WTC11 (cell line): ENCODE measurements at regions not wholly inside any gene's neighbourhood (a gene's known extent, or its start where the extent isn't known, plus 50 kb on each side); places are given as distances from the start of the nearest gene placed in this dataset.

Experiments
- ATAC-seq: fragments of 200-7000 bp; cut with Tn5 transposase; 2 replicates; pipeline ENCODE4 v1.10.0; 2021; ENCODE audit warnings: mild to moderate bottlenecking, moderate library complexity
- CTCF ChIA-PET: fragments of 300-600 bp; sonication (Branson Sonifier 250); formaldehyde crosslinking; loops from one replicate; lab custom pipeline; 2021; ENCODE audit warnings: antibody characterized with exemption; lab: Charles Lee
- POLR2A ChIA-PET: fragments of 350-600 bp; sonication (Branson Sonifier 250); formaldehyde crosslinking; loops from one replicate; lab custom pipeline; 2021; ENCODE audit warnings: antibody characterized with exemption; lab: Charles Lee
- DNase-seq: peaks from one replicate; pipeline ENCODE4 v3.0.0; 2021; ENCODE audit warnings: low spot score
- H3K27ac Mint-ChIP-seq: 2 replicates; pipeline ENCODE4 v1.8.0; 2021; ENCODE audit warnings: mixed read lengths
- H3K27me3 Mint-ChIP-seq: 2 replicates; pipeline ENCODE4 v1.8.0; 2021; ENCODE audit warnings: low read depth, mild to moderate bottlenecking, moderate library complexity, mixed read lengths
- H3K36me3 Mint-ChIP-seq: 2 replicates; pipeline ENCODE4 v1.8.0; 2021; ENCODE audit warnings: mixed read lengths
- H3K4me1 Mint-ChIP-seq: 2 replicates; pipeline ENCODE4 v1.8.0; 2022; ENCODE audit warnings: mixed read lengths
- H3K4me3 Mint-ChIP-seq: 2 replicates; pipeline ENCODE4 v1.8.0; 2021; ENCODE audit warnings: mild to moderate bottlenecking, moderate library complexity, mixed read lengths
- H3K9me3 Mint-ChIP-seq: 2 replicates; pipeline ENCODE4 v1.8.0; 2021; ENCODE audit warnings: mixed read lengths
- ATF1 ChIP-seq: sonication (generic); formaldehyde crosslinking; IDR thresholded peaks from 2 replicates; pipeline ENCODE4 v1.8.1; 2023; ENCODE audit warnings: mild to moderate bottlenecking, moderate library complexity, missing genetic modification reagents
- GTF2I ChIP-seq: fragments of 250-450 bp; sonication (Bioruptor Pico); conservative IDR thresholded peaks from 2 replicates; pipeline ENCODE4 v1.4.0; 2021; ENCODE audit warnings: mild to moderate bottlenecking
- KAT7 ChIP-seq: sonication (generic); formaldehyde crosslinking; IDR thresholded peaks from 2 replicates; pipeline ENCODE4 v1.8.1; 2023; ENCODE audit warnings: missing genetic modification reagents, mild to moderate bottlenecking, borderline replicate concordance
- NFATC4 ChIP-seq: fragments of 250-450 bp; sonication (Bioruptor Pico); IDR thresholded peaks from 2 replicates; pipeline ENCODE4 v1.9.0; 2021; ENCODE audit warnings: mild to moderate bottlenecking
- NR2C2 ChIP-seq: sonication (generic); formaldehyde crosslinking; IDR thresholded peaks from 2 replicates; pipeline ENCODE4 v1.8.0; 2022; ENCODE audit warnings: mild to moderate bottlenecking, missing genetic modification reagents
- SMAD3 ChIP-seq: sonication (generic); formaldehyde crosslinking; IDR thresholded peaks from 2 replicates; pipeline ENCODE4 v1.8.0; 2022; ENCODE audit warnings: missing genetic modification reagents, mild to moderate bottlenecking, borderline replicate concordance
- ZNF232 ChIP-seq: sonication (generic); formaldehyde crosslinking; IDR thresholded peaks from 2 replicates; pipeline ENCODE4 v1.8.0; 2022; ENCODE audit warnings: mild to moderate bottlenecking, missing genetic modification reagents
- ZNF263 ChIP-seq: sonication (generic); formaldehyde crosslinking; IDR thresholded peaks from 2 replicates; pipeline ENCODE4 v1.8.1; 2022; ENCODE audit warnings: low read depth, mild to moderate bottlenecking, moderate library complexity, missing genetic modification reagents
- ZNF396 ChIP-seq: fragments of 250-450 bp; sonication (Bioruptor Pico); IDR thresholded peaks from 2 replicates; pipeline ENCODE4 v1.8.0; 2021; ENCODE audit warnings: mild to moderate bottlenecking, moderate library complexity, borderline replicate concordance
- ZNF416 ChIP-seq: fragments of 250-450 bp; sonication (Bioruptor Pico); IDR thresholded peaks from 2 replicates; pipeline ENCODE4 v1.9.0; 2021; ENCODE audit warnings: mild to moderate bottlenecking, inconsistent platforms
- TF ChIP-seq, protein P1 (sequence below): sonication (generic); formaldehyde crosslinking; IDR thresholded peaks from 2 replicates; pipeline ENCODE4 v1.8.0; 2022; ENCODE audit warnings: mild to moderate bottlenecking, missing genetic modification reagents
- TF ChIP-seq, protein P2 (sequence below): sonication (generic); formaldehyde crosslinking; IDR thresholded peaks from 2 replicates; pipeline ENCODE4 v1.8.1; 2022; ENCODE audit warnings: low read depth, mild to moderate bottlenecking, moderate library complexity, missing genetic modification reagents, borderline replicate concordance
- TF ChIP-seq, protein P3 (sequence below): sonication (generic); formaldehyde crosslinking; conservative IDR thresholded peaks from 2 replicates; pipeline ENCODE4 v1.8.1; 2023; ENCODE audit warnings: mild to moderate bottlenecking, low read depth, missing genetic modification reagents, moderate library complexity
- TF ChIP-seq, protein P4 (sequence below): fragments of 200-600 bp; IDR thresholded peaks from 2 replicates; pipeline ENCODE4 v1.8.0; 2022; ENCODE audit warnings: antibody characterized with exemption
- TF ChIP-seq, protein P5 (sequence below): sonication (generic); formaldehyde crosslinking; conservative IDR thresholded peaks from 2 replicates; pipeline ENCODE4 v1.8.1; 2022; ENCODE audit warnings: mild to moderate bottlenecking, missing genetic modification reagents
- TF ChIP-seq, protein P6 (sequence below): fragments of 250-450 bp; sonication (Bioruptor Pico); IDR thresholded peaks from 2 replicates; pipeline ENCODE4 v1.8.0; 2021; ENCODE audit warnings: mild to moderate bottlenecking
- TF ChIP-seq, protein P7 (sequence below): fragments of 250-450 bp; sonication (Bioruptor Pico); IDR thresholded peaks from 2 replicates; pipeline ENCODE4 v1.9.0; 2021; ENCODE audit warnings: mild to moderate bottlenecking, borderline replicate concordance

DNA sequence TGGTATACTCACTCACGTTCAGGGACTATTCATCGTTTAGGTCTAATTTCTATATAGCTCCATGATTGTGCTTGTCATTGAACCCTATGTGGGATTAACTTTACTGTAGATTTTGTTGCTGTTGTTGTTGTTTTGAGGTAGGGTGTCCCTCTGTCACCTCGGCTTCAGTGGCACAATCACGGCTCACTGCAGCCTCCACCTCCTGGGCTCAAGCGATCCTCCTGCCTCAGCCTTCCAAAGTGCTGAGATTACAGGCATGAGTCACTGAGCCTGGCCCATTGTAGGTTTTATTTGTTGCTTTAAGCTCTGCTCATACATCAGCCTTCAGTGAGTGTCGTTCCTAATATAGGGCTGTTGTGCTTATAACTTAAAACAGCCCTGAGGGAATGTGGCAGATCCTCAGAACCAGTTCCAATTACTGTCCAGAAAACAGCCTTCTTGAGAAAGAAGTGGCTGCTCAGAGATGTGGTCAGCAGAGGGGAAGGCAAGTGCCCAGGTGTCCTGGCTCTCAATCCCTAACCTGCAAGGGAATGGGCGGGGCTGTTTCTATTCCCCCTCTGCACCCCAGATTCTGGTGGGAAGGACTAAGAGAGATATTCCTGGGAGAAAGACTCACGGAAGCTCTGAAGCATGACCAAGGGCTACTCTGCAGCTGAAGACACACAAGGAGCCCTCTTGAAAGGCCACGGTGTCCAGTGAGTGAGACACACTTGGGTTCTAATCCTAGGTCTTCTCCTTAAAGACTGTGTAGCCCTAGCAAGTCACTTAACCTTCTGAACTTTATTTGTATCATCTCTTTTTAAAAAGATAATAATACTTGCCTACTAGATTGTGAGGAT, 79.6 kb upstream of the LCLAT1 start:
- no peaks in the 10 kb centered on the region for H3K36me3 Mint-ChIP-seq
- H3K4me1 Mint-ChIP-seq, result peaks cover 2% of the 10 kb centered on the region
- no peaks in the 10 kb centered on the region for H3K9me3 Mint-ChIP-seq
- peaks cover 3% of the 10 kb centered on the region; the same call in 1 of the 2 replicates for H3K27me3 Mint-ChIP-seq
- no peak overlapping the region for H3K4me3 Mint-ChIP-seq
- DNase-seq (no peak), ATAC-seq (no peak)
- TF ChIP-seq ZNF416 (CRISPR knock-in tag) (no peak), NR2C2 (CRISPR knock-in tag) (no peak), KAT7 (CRISPR knock-in tag) (no peak), ZNF396 (CRISPR knock-in tag) (no peak), GTF2I (CRISPR knock-in tag) (no peak), ATF1 (no peak), ZNF232 (CRISPR knock-in tag) (no peak), NFATC4 (CRISPR knock-in tag) (no peak), ZNF263 (CRISPR knock-in tag) (no peak), SMAD3 (CRISPR knock-in tag) (no peak)
- TF ChIP-seq, protein P1, sequence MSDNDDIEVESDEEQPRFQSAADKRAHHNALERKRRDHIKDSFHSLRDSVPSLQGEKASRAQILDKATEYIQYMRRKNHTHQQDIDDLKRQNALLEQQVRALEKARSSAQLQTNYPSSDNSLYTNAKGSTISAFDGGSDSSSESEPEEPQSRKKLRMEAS (CRISPR knock-in tag), result no peak
- TF ChIP-seq, protein P2, sequence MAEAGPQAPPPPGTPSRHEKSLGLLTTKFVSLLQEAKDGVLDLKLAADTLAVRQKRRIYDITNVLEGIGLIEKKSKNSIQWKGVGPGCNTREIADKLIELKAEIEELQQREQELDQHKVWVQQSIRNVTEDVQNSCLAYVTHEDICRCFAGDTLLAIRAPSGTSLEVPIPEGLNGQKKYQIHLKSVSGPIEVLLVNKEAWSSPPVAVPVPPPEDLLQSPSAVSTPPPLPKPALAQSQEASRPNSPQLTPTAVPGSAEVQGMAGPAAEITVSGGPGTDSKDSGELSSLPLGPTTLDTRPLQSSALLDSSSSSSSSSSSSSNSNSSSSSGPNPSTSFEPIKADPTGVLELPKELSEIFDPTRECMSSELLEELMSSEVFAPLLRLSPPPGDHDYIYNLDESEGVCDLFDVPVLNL (CRISPR knock-in tag), result no peak
- TF ChIP-seq, protein P3, sequence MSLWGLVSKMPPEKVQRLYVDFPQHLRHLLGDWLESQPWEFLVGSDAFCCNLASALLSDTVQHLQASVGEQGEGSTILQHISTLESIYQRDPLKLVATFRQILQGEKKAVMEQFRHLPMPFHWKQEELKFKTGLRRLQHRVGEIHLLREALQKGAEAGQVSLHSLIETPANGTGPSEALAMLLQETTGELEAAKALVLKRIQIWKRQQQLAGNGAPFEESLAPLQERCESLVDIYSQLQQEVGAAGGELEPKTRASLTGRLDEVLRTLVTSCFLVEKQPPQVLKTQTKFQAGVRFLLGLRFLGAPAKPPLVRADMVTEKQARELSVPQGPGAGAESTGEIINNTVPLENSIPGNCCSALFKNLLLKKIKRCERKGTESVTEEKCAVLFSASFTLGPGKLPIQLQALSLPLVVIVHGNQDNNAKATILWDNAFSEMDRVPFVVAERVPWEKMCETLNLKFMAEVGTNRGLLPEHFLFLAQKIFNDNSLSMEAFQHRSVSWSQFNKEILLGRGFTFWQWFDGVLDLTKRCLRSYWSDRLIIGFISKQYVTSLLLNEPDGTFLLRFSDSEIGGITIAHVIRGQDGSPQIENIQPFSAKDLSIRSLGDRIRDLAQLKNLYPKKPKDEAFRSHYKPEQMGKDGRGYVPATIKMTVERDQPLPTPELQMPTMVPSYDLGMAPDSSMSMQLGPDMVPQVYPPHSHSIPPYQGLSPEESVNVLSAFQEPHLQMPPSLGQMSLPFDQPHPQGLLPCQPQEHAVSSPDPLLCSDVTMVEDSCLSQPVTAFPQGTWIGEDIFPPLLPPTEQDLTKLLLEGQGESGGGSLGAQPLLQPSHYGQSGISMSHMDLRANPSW (CRISPR knock-in tag), result no peak
- TF ChIP-seq, protein P4, sequence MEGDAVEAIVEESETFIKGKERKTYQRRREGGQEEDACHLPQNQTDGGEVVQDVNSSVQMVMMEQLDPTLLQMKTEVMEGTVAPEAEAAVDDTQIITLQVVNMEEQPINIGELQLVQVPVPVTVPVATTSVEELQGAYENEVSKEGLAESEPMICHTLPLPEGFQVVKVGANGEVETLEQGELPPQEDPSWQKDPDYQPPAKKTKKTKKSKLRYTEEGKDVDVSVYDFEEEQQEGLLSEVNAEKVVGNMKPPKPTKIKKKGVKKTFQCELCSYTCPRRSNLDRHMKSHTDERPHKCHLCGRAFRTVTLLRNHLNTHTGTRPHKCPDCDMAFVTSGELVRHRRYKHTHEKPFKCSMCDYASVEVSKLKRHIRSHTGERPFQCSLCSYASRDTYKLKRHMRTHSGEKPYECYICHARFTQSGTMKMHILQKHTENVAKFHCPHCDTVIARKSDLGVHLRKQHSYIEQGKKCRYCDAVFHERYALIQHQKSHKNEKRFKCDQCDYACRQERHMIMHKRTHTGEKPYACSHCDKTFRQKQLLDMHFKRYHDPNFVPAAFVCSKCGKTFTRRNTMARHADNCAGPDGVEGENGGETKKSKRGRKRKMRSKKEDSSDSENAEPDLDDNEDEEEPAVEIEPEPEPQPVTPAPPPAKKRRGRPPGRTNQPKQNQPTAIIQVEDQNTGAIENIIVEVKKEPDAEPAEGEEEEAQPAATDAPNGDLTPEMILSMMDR, result no peak
- TF ChIP-seq, protein P5, sequence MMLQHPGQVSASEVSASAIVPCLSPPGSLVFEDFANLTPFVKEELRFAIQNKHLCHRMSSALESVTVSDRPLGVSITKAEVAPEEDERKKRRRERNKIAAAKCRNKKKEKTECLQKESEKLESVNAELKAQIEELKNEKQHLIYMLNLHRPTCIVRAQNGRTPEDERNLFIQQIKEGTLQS (CRISPR knock-in tag), result no peak
- TF ChIP-seq, protein P6, sequence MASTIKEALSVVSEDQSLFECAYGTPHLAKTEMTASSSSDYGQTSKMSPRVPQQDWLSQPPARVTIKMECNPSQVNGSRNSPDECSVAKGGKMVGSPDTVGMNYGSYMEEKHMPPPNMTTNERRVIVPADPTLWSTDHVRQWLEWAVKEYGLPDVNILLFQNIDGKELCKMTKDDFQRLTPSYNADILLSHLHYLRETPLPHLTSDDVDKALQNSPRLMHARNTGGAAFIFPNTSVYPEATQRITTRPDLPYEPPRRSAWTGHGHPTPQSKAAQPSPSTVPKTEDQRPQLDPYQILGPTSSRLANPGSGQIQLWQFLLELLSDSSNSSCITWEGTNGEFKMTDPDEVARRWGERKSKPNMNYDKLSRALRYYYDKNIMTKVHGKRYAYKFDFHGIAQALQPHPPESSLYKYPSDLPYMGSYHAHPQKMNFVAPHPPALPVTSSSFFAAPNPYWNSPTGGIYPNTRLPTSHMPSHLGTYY (CRISPR knock-in tag), result no peak
- TF ChIP-seq, protein P7, sequence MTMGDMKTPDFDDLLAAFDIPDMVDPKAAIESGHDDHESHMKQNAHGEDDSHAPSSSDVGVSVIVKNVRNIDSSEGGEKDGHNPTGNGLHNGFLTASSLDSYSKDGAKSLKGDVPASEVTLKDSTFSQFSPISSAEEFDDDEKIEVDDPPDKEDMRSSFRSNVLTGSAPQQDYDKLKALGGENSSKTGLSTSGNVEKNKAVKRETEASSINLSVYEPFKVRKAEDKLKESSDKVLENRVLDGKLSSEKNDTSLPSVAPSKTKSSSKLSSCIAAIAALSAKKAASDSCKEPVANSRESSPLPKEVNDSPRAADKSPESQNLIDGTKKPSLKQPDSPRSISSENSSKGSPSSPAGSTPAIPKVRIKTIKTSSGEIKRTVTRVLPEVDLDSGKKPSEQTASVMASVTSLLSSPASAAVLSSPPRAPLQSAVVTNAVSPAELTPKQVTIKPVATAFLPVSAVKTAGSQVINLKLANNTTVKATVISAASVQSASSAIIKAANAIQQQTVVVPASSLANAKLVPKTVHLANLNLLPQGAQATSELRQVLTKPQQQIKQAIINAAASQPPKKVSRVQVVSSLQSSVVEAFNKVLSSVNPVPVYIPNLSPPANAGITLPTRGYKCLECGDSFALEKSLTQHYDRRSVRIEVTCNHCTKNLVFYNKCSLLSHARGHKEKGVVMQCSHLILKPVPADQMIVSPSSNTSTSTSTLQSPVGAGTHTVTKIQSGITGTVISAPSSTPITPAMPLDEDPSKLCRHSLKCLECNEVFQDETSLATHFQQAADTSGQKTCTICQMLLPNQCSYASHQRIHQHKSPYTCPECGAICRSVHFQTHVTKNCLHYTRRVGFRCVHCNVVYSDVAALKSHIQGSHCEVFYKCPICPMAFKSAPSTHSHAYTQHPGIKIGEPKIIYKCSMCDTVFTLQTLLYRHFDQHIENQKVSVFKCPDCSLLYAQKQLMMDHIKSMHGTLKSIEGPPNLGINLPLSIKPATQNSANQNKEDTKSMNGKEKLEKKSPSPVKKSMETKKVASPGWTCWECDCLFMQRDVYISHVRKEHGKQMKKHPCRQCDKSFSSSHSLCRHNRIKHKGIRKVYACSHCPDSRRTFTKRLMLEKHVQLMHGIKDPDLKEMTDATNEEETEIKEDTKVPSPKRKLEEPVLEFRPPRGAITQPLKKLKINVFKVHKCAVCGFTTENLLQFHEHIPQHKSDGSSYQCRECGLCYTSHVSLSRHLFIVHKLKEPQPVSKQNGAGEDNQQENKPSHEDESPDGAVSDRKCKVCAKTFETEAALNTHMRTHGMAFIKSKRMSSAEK (CRISPR knock-in tag), result no peak
- CTCF ChIA-PET, result no interaction called here
- no peak overlapping the region for H3K27ac Mint-ChIP-seq
- POLR2A ChIA-PET, result no interaction called here
